Left ventricle myocardium inferior (tissue), 1 donor: ENCODE measurements at regions not wholly inside any gene's neighbourhood (a gene's known extent, or its start where the extent isn't known, plus 50 kb on each side); places are given as distances from the start of the nearest gene placed in this dataset.
A peak's percentile ranks its signal among the peaks of the same experiment; 100 is the strongest.

ENCODE experiments used
- DNase-seq: peaks from one replicate; pipeline ENCODE4 v3.0.0-alpha.2; 2020
- H3K27ac ChIP-seq: fragments of 200-600 bp; replicated peaks from 2 replicates; pipeline ENCODE4 v1.8.0; 2021
- H3K27me3 ChIP-seq: fragments of 200-600 bp; 2 replicates; pipeline ENCODE4 v1.8.0; 2021; ENCODE audit warnings: low read depth
- H3K36me3 ChIP-seq: fragments of 200-600 bp; 2 replicates; pipeline ENCODE4 v1.8.0; 2021
- H3K4me1 ChIP-seq: fragments of 200-600 bp; 2 replicates; pipeline ENCODE4 v1.8.0; 2021
- H3K4me3 ChIP-seq: fragments of 200-600 bp; 2 replicates; pipeline ENCODE4 v1.8.0; 2021; ENCODE audit warnings: mild to moderate bottlenecking, moderate library complexity
- H3K9me3 ChIP-seq: fragments of 200-600 bp; replicated peaks from 2 replicates; pipeline ENCODE4 v1.8.0; 2021
- intact Hi-C: fragments of 100-400 bp; cut with micrococcal nuclease; formaldehyde crosslinking; loops from one replicate; pipeline ENCODE4 v1.11.0; 2022
- TF ChIP-seq, protein P1 (sequence below): fragments of 200-600 bp; IDR thresholded peaks from 2 replicates; pipeline ENCODE4 v1.8.0; 2021; ENCODE audit warnings: antibody characterized with exemption, mild to moderate bottlenecking, borderline replicate concordance
- donor health status: DM: no; HTN: yes; CAD: no; lungs with severe emphysema.

DNA sequence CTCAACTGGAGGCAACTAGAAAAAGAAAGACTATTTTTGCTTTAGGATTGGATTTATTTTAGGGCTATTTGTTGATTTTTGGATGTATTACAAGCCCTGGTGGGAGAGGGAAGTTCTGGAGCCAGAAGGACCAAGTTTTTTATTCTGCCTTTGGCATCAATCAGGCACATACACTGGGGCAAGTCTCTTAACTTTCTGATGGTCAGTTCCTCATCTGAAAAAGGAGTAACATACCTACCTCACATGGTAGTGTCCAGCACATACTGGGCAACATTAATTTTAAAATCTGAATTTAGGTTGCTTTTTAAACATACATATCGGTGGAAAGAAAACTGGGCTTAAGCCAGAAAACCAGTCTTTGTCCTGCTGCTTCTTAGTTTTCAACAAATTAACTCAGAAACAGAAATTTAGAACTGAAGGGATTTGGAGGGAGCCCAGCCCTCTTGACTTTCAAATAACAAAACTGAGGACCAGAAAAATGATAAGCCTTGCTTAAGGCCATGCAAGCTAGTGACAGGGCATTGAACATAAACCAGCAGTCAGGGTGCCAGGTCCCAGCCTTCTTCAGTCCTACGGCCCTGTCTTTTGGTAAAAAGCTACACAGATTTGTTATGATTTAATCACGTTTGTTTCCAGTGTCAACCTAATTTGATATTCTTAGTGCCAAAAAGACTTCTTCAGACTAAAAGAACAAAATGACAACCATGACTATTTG is 90.2 kb upstream of the SLC38A2 start:
- no peaks in the 10 kb centered on the region for H3K9me3 ChIP-seq
- intact Hi-C loops, result no loop called here
- no peak for DNase-seq
- H3K4me3 ChIP-seq, result no peak overlapping the region
- no peaks in the 10 kb centered on the region for H3K27me3 ChIP-seq
- TF ChIP-seq, protein P1, sequence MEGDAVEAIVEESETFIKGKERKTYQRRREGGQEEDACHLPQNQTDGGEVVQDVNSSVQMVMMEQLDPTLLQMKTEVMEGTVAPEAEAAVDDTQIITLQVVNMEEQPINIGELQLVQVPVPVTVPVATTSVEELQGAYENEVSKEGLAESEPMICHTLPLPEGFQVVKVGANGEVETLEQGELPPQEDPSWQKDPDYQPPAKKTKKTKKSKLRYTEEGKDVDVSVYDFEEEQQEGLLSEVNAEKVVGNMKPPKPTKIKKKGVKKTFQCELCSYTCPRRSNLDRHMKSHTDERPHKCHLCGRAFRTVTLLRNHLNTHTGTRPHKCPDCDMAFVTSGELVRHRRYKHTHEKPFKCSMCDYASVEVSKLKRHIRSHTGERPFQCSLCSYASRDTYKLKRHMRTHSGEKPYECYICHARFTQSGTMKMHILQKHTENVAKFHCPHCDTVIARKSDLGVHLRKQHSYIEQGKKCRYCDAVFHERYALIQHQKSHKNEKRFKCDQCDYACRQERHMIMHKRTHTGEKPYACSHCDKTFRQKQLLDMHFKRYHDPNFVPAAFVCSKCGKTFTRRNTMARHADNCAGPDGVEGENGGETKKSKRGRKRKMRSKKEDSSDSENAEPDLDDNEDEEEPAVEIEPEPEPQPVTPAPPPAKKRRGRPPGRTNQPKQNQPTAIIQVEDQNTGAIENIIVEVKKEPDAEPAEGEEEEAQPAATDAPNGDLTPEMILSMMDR, result no peak
- peaks cover 70% of the 10 kb centered on the region for H3K4me1 ChIP-seq
- H3K27ac ChIP-seq, result peak overlapping the region; percentile 64
- H3K36me3 ChIP-seq, result no peaks in the 10 kb centered on the region

DNA sequence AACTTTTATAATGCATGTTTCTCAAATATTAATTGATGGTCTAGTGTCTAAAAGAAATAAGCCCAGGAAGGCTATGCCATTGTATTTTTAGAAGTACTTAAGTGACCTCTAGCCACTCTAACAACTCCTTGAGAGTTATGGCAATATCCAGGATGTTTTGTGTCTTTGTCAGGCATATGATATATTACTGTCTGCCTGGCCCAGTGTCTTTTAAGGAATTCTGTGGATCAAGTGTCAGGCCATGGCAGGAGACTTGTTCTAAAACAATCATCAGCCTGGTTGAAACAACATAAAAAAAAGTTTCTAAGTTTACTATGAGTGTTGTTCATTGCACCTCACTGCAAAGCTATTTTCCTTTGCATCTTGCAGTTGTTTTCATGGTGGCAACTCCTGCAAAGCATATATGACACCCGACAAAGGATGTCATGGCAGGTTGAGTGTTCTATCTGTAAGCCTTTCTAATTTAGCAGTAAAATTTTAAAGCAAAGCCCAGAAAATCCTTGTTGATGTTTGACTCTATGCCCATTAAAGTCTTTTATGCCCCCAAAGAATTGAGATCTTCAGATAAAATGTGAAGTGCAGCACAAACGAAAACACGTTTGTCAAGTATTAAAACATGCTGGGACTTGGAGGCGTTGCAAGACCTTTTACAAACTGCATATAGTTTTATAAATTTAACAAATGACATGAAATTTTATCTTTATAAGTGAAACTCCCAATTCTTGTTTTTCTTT is 89.5 kb upstream of the SLC38A2 start:
- intact Hi-C loops, result no loop called here

GRCh38 chr12:46461459-46461858 is 88.9 kb upstream of the SLC38A2 start:
- H3K27ac ChIP-seq, result peak overlapping the region; percentile 64
- no peaks in the 10 kb centered on the region for H3K9me3 ChIP-seq
- intact Hi-C loops, result no loop called here
- peak; percentile 30 for DNase-seq
- no peaks in the 10 kb centered on the region for H3K27me3 ChIP-seq
- no peaks in the 10 kb centered on the region for H3K36me3 ChIP-seq
- H3K4me1 ChIP-seq, result peaks cover 58% of the 10 kb centered on the region
- TF ChIP-seq, protein P1, result no peak
- no peak overlapping the region for H3K4me3 ChIP-seq

More for the DNA sequence above, 89.5 kb upstream of the SLC38A2 start:
- Histone ChIP-seq H3K36me3 (no peaks in the 10 kb centered on the region), H3K4me1 (peaks cover 62% of the 10 kb centered on the region), H3K4me3 (no peak overlapping the region), H3K27me3 (no peaks in the 10 kb centered on the region), H3K9me3 (no peaks in the 10 kb centered on the region), H3K27ac (peak overlapping the region; percentile 64)
- DNase-seq, result no peak
- TF ChIP-seq, protein P1, result no peak

- no peak overlapping the region for H3K4me3 ChIP-seq
- peak overlapping the region; percentile 64 for H3K27ac ChIP-seq
- intact Hi-C loops, result no loop called here
- H3K4me1 ChIP-seq, result peaks cover 56% of the 10 kb centered on the region
- DNase-seq, result no peak
- TF ChIP-seq, protein P1, result no peak
- no peaks in the 10 kb centered on the region for H3K27me3 ChIP-seq
- H3K36me3 ChIP-seq, result no peaks in the 10 kb centered on the region
- no peaks in the 10 kb centered on the region for H3K9me3 ChIP-seq
Observed at GRCh38 chr12:46460682-46461210, 88.2 kb upstream of the SLC38A2 start.

GRCh38 chr12:46459861-46460545 is 87.4 kb upstream of the SLC38A2 start:
- peaks cover 52% of the 10 kb centered on the region for H3K4me1 ChIP-seq
- peak; percentile 15 for DNase-seq
- intact Hi-C loops, result no loop called here
- no peaks in the 10 kb centered on the region for H3K27me3 ChIP-seq
- peak overlapping the region; percentile 64 for H3K27ac ChIP-seq
- H3K4me3 ChIP-seq, result no peak overlapping the region
- TF ChIP-seq, protein P1, result no peak
- no peaks in the 10 kb centered on the region for H3K9me3 ChIP-seq
- no peaks in the 10 kb centered on the region for H3K36me3 ChIP-seq
